NCI-H1930 (cell line): ENCODE measurements at regions not wholly inside any gene's neighbourhood (a gene's known extent, or its start where the extent isn't known, plus 50 kb on each side); places are given as distances from the start of the nearest gene placed in this dataset.

Experiments
- DNase-seq, 2 experiments: peaks; one replicate each; lab custom pipeline; 2025; lab: John Stamatoyannopoulos, UW

GRCh38 chr12:58268069-58268468 lies 326.7 kb downstream of the ATP23 start:
- no peak for DNase-seq

DNA sequence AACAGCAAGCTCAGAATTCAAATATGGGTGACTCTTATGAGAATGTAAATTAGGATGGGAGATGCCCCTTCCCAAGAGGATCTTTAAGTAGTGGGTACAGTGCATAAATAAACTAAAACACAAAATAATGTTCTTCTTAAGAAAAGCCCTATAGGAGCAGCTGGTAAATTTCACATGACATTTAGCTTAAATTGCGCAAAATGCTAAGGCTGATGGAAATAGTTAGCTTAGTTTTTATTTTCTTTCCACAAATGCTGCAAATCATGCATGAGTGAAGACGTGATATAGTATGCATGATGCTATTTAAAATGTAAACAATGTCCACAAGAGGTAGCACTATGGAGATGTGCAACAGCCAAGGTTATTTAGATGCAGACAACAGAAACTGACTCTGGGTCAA lies 328.1 kb downstream of the ATP23 start:
- no peak for DNase-seq

- no peak for DNase-seq
These were observed 329.8 kb downstream of the ATP23 start for GRCh38 chr12:58270966-58271705.

DNA sequence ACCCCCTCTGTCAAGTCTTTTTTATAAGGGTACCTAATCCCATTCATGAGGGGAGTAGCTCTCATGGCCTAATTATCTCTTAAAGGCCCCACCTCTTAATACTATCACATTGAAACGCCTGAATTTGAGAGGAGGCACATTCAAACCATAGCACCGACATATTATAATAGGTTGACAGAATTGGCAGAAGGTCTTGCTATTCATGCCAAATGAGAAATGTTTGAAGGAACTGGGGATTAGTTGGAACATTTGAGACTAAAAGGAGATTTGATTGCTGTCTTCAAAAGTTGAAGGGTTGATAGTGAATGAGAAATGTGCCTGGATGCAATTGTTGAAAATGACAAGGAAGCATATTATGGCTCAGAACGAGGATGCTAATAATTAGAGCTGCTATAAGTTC lies 331.1 kb downstream of the ATP23 start:
- DNase-seq = no peak

DNA sequence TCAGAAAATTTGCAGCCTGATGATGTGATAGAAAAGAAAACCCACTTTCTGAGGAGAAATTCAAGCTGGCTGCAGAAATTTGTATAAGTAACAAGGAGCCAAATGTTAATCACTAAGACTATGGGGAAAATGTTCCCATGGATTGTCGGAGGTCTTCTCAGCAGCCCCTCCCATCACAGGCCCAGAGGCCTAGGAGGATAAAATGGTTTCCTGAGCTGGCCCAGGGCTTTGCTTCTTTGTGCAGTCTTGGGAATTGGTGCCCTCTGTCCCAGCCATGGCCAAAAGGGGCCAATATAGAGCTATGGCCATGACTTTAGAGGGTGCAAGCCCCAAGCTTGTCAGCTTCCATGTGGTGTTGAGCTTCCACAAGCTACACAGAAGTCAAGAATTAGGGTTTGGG lies 335.9 kb downstream of the ATP23 start:
- DNase-seq = no peak

DNA sequence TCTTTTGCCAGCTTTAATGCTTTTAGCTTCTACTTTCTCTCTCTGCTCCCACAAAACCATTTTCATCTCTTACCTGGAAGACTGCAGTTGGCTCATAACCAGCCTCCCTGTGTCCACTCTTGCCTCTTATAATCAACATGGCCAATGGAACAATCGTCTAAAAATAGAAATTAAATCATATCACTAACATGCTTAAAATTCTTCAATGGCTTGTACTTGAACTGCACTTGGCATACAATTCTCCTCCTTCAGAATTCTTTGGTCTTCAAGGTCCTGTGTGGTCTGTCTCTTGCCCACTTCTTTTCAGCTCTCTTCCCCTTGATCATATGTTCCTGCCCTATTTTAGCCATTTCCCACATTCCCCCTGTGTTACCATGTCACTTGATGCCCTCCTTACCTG lies 342.2 kb downstream of the ATP23 start:
- no peak for DNase-seq

DNA sequence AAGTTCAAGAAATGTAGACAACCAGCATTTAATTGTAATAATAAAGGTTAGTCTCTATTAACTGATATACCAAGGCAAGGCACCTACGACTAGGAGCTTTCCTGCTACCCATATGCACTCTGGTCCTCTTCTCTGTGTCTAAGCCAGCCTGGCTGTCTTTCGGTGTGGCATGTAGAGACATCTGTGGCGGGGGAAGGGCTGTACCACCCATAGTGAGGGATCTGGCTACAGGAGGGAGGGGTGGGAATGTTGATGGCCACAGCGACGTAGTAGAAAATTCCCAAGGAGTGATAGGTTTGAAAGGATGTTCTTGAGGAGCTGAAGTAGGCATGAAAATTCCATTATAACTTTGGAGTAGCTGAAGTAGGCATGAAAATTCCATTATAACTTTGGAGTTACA lies 344.2 kb downstream of the ATP23 start:
- no peak for DNase-seq

DNA sequence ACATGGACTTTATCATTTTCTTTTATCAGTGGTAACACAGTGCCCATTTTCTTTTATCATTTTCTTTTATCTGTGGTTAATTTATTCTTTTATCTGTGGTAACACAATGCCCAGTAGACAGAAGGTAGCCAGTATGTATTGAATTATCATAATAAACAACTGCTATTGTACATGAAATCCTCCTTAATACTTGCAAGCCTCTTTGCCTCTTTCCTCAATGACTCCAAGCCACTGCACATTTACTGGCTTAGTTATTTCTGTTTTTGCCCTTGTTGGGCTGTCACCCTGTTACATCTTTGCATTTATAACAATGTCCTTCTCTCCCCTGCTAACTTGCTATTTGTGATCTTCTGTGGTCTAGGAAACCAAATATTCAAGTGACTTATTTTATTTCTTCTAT lies 345.0 kb downstream of the ATP23 start:
- no peak for DNase-seq

DNA sequence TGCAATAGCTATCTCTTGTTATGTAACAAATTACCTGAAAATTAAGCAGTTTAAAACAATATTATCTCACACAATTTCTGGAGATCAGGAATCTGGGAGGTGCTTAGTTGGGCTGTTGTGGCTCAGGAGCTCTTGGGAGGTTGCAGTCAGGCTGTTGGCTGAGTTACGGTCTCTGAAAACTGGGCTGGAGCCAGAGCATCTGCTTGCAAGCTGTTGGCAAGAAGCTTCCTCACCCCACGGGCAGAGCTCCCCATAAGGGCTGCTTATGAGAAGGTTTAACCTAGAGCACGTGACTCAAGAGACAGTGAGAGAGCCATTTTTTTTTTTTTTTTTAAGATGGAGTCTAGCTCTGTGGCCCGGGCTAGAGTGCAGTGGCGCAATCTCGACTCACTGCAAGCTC lies 346.8 kb downstream of the ATP23 start:
- no peak for DNase-seq

DNA sequence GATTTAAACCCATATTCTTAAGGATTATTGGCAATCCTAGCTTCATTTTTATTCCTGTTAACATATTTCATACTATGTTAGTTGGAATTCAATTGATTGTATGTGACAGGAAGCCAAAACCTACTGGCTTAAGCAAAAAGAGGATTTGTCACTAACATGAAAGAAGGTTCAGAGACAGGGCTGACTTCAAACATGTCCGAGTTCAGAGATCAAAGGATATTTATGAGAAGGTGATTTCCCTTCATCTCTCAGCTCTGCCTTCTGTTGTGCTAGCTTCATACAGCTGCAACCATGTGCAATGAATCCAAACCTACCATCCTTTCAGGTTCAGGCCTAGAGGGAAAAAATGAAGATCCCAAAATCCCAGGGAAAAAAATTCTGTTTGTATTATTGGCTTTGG lies 349.7 kb downstream of the ATP23 start:
- DNase-seq = no peak

DNA sequence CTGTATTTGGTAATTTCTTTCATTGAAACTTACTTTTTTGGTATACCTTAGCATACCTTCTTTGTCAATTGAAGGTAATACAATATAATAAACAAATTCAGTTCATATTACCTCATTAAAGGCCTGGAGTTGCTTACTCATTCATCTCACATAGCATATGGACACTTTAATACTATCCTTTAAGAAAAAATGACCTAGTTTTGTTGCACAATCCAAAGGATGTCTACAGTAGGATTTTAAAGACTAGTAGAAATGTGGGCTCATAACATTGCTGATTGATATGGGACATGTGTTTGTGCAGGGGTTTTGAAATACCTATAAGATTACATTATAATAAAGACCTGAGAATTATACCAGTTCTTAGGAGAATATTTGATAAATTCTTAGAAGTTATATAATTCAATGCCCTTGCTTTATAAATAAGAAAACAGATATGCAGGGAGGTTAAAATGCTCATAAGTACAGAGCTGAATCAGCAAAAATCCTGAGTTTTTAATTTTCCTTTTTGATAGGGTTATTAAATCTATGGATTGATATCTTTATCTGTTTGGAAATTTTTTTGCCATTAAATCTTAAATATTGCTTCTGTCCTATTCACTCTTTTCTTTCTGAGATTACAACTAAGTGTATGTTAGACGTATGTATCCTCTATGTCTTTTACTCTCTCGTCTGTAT lies 352.1 kb downstream of the ATP23 start:
- DNase-seq = no peak

DNA sequence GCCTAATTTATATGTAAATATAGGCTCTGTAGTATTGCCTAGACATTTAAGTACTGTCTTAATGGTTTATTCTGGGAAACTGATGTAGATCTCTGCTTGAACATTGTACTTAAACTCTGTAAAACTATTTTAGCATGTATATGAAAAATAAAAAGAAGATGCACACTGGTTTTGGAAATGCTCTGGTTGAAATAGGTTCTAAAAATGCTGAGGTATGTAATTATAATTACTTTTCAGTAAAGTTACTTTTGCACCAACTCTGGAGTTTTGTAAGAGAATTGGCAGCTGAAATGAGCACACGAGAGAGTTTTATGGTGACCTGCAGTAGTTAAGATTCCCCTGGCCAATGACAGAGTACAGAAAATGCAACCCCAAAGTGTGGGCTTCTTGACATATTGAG lies 353.9 kb downstream of the ATP23 start:
- DNase-seq = no peak

- no peak for DNase-seq
These were observed 355.5 kb downstream of the ATP23 start for GRCh38 chr12:58296863-58297262.

DNA sequence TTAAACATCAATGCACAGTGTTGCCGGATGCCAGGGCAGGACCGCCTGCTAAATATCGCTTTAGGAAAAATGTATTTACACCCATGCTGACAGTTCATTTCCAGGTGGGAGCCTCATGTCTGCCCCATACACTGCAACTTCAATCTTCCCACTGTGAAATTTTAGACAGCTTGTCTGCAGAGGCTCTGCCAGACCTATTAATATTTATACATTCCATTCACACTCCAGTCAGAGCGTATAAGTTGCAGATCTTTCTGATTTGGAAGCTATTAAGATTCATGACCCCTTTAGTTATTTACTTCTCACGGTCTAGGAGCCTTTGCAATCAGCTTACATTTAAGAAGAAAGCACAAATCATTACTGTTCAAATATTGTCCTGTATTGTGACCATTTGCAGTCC lies 357.4 kb downstream of the ATP23 start:
- no peak for DNase-seq

- no peak for DNase-seq
These were observed 358.0 kb downstream of the ATP23 start for GRCh38 chr12:58299371-58299770.

DNA sequence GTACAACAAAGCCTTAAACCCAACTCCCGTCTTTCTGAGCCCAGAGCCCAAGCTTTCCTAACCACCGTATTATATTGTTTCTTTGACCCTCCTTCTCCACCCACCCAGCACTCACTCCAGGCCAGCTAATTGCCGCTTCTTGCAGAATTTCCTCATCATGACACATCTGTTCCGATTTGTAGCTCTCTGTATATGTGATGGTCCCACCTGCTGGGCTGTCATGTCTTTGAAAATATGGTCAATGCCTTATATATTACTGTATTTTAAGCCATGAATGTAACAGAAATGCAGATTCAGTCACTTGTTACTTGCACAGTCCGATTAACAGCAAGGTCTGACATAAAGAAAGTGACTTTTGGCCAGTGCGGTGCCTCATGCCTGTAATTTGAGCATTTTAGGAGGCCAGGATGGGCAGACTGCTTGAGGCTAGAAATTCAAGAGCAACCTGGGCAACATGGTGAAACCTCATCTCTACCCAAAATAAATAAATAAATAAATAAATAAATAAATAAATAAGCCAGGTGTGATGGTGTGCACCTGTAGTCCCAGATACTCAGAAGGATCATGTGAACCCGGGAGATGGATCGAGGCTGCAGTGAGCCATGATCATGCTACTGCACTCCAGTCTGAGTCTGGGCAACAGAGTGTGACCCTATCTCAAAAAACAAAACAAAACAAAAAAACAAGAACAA lies 359.8 kb downstream of the ATP23 start:
- no peak for DNase-seq

GRCh38 chr12:58301730-58302122 lies 360.4 kb downstream of the ATP23 start:
- no peak for DNase-seq

DNA sequence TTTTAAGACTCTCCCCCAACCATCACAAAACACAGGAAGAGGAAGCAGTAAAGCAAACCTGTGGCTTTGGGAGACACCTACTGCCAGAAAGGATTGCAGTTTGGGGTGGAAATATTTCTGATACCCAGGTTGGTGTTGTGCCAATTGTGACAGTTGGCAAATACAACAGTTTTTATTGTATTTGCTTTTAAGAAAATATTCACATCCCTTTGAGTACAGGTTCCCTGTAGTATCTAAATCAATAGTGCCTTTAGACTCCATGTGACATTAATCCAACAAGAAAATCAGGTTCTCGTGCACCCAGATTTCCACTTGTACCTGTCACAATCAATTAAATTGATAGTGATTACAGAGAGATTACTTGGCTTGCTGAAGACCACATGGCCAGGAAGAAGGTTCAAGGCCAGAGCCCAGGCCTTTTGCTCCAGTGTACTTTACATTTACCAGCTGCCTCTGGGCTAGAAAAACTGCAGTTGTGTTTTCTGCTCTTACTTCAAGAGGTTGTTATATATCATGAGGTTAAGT lies 361.2 kb downstream of the ATP23 start:
- no peak for DNase-seq

DNA sequence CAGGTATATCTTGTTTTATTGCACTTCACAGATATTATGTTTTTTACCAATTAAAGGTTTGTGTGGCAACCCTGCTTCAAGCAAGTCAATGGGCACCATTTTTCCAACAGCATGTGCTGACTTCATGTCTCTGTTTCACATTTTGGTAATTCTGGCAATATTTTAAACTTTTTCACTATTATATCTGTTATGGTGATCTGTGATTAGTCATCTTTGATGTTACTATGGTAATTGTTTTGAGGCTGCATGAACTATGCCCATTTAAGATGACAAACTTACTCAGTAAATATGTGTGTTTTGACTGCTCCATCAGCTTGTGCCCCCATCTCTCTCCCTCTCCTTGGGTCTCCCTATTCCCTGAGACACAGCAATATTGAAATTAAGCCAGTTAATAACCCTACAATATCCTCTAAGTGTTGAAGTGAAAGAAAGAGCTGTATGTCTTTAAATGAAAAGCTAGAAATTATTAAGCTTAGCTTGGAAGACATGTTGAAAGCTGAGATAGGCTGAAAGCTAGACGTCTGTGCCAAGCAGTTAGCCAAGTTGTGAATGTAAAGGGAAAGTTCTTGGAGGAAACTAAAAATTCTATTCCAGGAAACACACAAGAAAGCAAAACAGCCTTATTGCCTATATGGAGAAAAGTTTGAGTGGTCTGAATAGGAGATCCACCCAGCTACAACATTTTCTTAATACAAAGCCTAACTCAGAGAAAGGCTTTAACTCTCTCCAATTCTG lies 365.1 kb downstream of the ATP23 start:
- DNase-seq = no peak

GRCh38 chr12:58309806-58310205 lies 368.4 kb downstream of the ATP23 start:
- DNase-seq = no peak

- DNase-seq = no peak
These were observed 369.0 kb downstream of the ATP23 start for GRCh38 chr12:58310368-58310767.
